ENCODE measurements at regions not wholly inside any gene's neighbourhood (a gene's known extent, or its start where the extent isn't known, plus 50 kb on each side); places are given as distances from the start of the nearest gene placed in this dataset.
A peak's percentile ranks its signal among the peaks of the same experiment; 100 is the strongest.
"Not testable (repeated sequence)": the region's sequence is repeated elsewhere in the genome, so short reads cannot be mapped to it uniquely, and the experiment has no call there.

- DNase-seq, result no peak
- in situ Hi-C loops (cut with MboI; ENCODE audit: low pct_unique_long_range_greater_than_20kb, low sequenced_read_pairs), result no loop called here
These were observed 278.6 kb upstream of the TLE3 start for GRCh38 chr15:70376031-70376928.

- no peak for DNase-seq
- in situ Hi-C loops (cut with MboI; ENCODE audit: low pct_unique_long_range_greater_than_20kb, low sequenced_read_pairs), result no loop called here
These were observed 277.9 kb upstream of the TLE3 start for GRCh38 chr15:70375586-70375985.

GRCh38 chr15:70375006-70375431, 277.3 kb upstream of the TLE3 start:
- in situ Hi-C loops (cut with MboI; ENCODE audit: low pct_unique_long_range_greater_than_20kb, low sequenced_read_pairs), result no loop called here
- no peak for DNase-seq

- in situ Hi-C loops (cut with MboI; ENCODE audit: low pct_unique_long_range_greater_than_20kb, low sequenced_read_pairs), result no loop called here
- DNase-seq, result no peak
These were observed 276.4 kb upstream of the TLE3 start for GRCh38 chr15:70374096-70374495.

GRCh38 chr15:70373439-70373838, 275.7 kb upstream of the TLE3 start:
- in situ Hi-C loops (cut with MboI; ENCODE audit: low pct_unique_long_range_greater_than_20kb, low sequenced_read_pairs); DNase-seq: not testable (repeated sequence)

GRCh38 chr15:70367913-70368705, 270.4 kb upstream of the TLE3 start:
- in situ Hi-C loops (cut with MboI; ENCODE audit: low pct_unique_long_range_greater_than_20kb, low sequenced_read_pairs); DNase-seq: not testable (repeated sequence)

GRCh38 chr15:70364023-70364422, 266.3 kb upstream of the TLE3 start:
- in situ Hi-C loops (cut with MboI; ENCODE audit: low pct_unique_long_range_greater_than_20kb, low sequenced_read_pairs); DNase-seq: not testable (repeated sequence)

GRCh38 chr15:70362886-70363285, 265.2 kb upstream of the TLE3 start:
- in situ Hi-C loops (cut with MboI; ENCODE audit: low pct_unique_long_range_greater_than_20kb, low sequenced_read_pairs), result no loop called here
- DNase-seq, result peak; percentile 54

GRCh38 chr15:70362350-70362749, 264.6 kb upstream of the TLE3 start:
- DNase-seq, result no peak
- in situ Hi-C loops (cut with MboI; ENCODE audit: low pct_unique_long_range_greater_than_20kb, low sequenced_read_pairs), result no loop called here

GRCh38 chr15:70361891-70362290, 264.2 kb upstream of the TLE3 start:
- DNase-seq, result no peak
- in situ Hi-C loops (cut with MboI; ENCODE audit: low pct_unique_long_range_greater_than_20kb, low sequenced_read_pairs), result no loop called here

- DNase-seq, result no peak
- in situ Hi-C loops (cut with MboI; ENCODE audit: low pct_unique_long_range_greater_than_20kb, low sequenced_read_pairs), result no loop called here
These were observed 263.4 kb upstream of the TLE3 start for GRCh38 chr15:70361106-70361505.

GRCh38 chr15:70358871-70359647, 261.3 kb upstream of the TLE3 start:
- in situ Hi-C loops (cut with MboI; ENCODE audit: low pct_unique_long_range_greater_than_20kb, low sequenced_read_pairs), result no loop called here
- no peak for DNase-seq

- in situ Hi-C loops (cut with MboI; ENCODE audit: low pct_unique_long_range_greater_than_20kb, low sequenced_read_pairs), result no loop called here
- no peak for DNase-seq
These were observed 260.5 kb upstream of the TLE3 start for GRCh38 chr15:70358011-70358819.

GRCh38 chr15:70357453-70357852, 259.7 kb upstream of the TLE3 start:
- in situ Hi-C loops (cut with MboI; ENCODE audit: low pct_unique_long_range_greater_than_20kb, low sequenced_read_pairs), result no loop called here
- DNase-seq, result no peak

GRCh38 chr15:70356919-70357318, 259.2 kb upstream of the TLE3 start:
- DNase-seq, result no peak
- in situ Hi-C loops (cut with MboI; ENCODE audit: low pct_unique_long_range_greater_than_20kb, low sequenced_read_pairs), result no loop called here

GRCh38 chr15:70356062-70356860, 258.5 kb upstream of the TLE3 start:
- in situ Hi-C loops (cut with MboI; ENCODE audit: low pct_unique_long_range_greater_than_20kb, low sequenced_read_pairs), result no loop called here
- DNase-seq, result no peak

GRCh38 chr15:70355275-70355795, 257.6 kb upstream of the TLE3 start:
- DNase-seq, result no peak
- in situ Hi-C loops (cut with MboI; ENCODE audit: low pct_unique_long_range_greater_than_20kb, low sequenced_read_pairs), result no loop called here

All from KBM-7 (cell line).